ENCODE measurements at regions not wholly inside any gene's neighbourhood (a gene's known extent, or its start where the extent isn't known, plus 50 kb on each side); places are given as distances from the start of the nearest gene placed in this dataset.

DNA sequence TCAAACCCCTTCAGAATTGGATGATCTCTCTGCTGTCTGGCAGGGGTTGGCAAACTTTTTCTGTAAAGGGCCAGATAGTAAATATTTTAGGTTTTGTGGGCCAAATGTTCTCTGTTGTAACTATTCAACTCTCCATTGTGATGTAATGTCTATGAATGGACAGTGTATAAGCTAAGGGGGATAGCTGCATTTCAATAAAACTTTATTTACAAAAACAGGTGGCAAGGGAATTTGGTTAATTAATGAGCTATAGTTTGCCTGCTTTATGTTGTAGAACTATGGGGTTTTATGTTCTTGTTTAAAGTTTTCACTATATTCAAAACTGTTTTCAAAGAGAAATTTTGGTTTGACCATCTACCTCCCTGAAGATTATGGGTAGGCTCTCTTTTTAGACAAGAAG is 182.1 kb upstream of the CITED2 start:
- TF ChIP-seq, protein P1, sequence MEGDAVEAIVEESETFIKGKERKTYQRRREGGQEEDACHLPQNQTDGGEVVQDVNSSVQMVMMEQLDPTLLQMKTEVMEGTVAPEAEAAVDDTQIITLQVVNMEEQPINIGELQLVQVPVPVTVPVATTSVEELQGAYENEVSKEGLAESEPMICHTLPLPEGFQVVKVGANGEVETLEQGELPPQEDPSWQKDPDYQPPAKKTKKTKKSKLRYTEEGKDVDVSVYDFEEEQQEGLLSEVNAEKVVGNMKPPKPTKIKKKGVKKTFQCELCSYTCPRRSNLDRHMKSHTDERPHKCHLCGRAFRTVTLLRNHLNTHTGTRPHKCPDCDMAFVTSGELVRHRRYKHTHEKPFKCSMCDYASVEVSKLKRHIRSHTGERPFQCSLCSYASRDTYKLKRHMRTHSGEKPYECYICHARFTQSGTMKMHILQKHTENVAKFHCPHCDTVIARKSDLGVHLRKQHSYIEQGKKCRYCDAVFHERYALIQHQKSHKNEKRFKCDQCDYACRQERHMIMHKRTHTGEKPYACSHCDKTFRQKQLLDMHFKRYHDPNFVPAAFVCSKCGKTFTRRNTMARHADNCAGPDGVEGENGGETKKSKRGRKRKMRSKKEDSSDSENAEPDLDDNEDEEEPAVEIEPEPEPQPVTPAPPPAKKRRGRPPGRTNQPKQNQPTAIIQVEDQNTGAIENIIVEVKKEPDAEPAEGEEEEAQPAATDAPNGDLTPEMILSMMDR (IDR thresholded peaks at IDR 0.05 in 4 of 5, conservative IDR thresholded peaks at IDR 0.05 in 1 of 5) = no peak
- no peak for TF ChIP-seq POLR2A (IDR thresholded peaks at IDR 0.05)
